T-helper 22 cell (primary cell): ENCODE measurements at regions not wholly inside any gene's neighbourhood (a gene's known extent, or its start where the extent isn't known, plus 50 kb on each side); places are given as distances from the start of the nearest gene placed in this dataset.

Source experiments
- DNase-seq: peaks from one replicate; pipeline ENCODE4 v3.0.0-alpha.2; 2020; ENCODE audit warnings: low read depth

DNA sequence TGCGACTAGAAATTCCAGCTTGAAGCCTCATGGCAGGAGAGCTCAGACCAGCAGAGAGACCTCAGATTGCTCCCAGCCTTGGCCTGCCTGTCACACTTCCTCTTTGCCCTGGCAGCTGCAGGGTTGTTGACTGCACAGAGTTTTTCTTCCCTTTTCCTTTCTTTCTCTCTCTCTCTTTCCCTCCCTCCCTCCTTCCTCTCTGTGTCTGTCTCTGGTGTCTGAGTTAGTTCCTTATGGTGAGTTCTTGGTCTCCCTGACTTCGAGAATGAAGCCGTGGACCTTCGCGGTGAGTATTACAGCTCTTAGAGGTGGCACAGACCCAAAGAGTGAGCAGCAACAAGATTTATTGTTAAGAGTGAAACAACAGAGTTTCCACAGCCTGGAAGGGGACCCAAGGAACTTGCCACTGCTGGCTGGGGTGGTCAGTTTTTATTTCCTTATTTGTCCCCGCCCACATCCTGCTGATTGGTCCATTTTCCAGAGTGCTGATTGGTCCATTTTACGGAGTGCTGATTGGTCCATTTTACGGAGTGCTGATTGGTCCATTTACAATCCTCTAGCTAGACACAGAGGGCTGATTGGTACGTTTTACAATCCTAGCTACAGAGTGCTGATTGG is 266.3 kb downstream of the RPS24 start:
- no peak for DNase-seq

DNA sequence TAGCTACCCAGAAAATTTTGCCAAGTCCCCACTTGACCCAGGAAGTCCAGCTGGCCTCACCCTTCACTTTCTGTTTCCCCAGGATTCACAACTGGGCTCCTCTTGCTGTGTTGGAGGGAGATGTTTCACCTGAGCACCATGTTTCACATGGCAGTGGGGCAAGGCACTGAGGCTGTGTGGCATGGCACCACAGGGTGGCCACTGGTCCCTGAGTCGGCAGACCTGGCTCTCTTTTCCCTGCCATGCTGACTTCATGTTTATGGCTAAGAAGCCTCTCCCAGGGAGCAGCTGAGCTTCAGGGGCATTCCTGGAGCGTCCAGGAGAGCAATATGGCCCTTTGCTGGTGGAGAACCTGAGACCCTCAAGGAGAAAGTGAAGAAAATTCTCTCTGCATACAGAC is 266.9 kb downstream of the RPS24 start:
- DNase-seq = no peak

DNA sequence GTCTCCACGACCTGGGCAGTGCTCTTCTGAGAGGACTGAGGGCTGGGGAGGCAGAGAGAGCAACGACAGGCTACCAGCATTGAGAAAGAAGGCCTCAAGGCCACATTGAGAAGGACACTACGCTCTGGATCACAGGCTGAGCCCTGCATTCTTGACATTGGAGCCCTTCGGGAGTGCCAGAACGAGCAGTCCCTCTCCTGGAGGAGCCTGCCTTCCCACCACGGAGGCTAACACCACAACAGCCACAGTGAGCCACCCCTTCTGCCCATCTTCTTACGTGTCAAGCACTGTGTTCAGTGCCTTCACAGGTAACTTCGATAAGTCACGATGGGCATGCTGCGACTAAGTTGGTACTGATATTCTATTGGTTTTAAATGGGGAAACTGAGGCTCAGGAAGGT is 267.8 kb downstream of the RPS24 start:
- no peak for DNase-seq

DNA sequence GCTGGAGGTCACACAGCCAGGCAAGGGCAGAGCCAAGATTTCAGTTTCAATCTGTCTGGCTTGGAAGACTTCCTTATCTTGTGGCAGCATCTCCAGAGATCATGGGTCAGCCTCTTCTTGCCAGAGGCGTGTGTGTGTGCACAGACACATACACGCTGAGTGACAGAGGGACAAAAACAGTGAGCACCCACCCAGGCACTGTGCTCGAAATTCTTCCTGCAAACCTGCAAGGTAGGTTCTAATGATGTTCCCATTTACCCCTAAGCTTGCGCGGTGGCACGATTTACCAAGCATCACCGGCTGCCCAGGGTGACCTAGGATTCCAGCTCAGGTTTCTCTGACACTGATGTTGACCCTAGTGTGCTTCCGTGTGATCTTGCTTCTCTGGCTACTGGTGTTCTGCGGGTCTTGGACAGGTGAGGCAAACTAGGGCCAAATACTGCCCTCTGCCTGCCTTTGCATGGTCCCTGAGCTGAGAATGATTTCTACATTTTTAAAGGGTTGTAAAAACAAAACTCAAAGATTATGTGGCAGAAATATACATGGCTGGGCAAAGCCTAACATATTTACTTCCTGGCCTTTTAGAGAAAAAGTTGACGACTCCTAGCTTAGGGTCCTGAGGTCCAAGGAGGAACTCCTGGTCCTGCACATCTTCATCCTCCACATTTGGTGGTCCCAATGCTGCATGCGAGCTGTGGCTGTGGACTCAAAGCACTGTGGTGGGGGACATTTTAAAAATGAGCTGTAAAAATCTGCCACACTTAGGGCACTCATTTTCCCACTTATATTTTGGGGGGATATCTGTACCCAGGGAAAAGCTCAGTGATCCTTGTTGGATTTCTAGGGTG is 268.5 kb downstream of the RPS24 start:
- DNase-seq = no peak

DNA sequence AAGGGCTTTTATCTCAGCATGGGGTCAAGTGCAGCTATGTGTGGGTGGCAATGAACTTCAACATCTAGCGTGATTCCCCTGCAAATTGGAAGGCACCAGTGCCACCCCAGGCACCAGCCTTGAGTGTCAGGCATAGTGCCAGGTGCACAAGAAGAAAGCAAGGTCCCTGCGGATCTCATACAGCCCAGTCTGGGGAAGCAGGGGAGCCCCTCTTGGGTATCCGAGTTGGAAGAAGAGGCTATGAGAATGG is 269.0 kb downstream of the RPS24 start:
- DNase-seq = no peak

DNA sequence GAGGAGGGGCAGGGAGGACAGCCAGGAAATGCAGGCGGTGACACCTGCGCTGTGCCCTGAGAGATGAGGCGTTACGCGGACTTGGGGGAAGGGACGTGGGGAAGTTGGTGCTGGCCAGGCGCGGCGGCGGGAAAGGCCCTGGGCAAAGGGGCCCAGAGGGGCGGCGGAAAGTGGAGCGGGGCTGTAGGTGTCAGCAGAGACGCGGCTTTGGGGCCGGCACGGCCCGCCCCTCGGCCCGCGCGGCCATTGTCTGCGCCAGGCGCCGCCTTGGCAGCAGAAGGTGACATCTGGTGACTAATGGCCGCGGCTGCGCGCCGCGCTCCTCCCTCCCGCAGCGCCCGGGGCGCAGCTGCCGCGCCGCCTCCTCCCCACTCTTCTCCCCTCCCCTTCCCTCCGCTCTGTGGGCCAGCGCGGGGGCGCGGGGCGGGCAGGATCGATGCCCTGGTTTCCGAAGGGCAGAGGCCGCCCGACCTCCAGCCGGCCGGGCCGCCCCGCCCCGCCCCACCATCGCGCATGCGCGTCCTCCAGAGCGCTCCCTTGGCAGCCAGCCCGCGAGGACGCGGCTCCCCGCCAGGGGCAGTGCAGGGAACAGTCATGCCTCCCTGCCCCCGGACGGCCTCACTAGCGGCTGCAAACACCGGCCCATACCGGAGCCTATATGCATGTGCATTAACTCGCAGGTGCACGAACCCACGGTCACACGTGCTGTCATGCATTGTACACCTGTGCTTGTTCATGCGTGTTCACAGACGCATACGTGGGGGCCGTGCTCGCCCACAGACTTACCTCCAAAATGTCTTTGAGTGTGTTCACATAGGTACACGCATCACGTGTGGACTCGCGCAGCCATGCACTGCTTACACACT is 269.6 kb downstream of the RPS24 start:
- DNase-seq = peak; percentile 90

DNA sequence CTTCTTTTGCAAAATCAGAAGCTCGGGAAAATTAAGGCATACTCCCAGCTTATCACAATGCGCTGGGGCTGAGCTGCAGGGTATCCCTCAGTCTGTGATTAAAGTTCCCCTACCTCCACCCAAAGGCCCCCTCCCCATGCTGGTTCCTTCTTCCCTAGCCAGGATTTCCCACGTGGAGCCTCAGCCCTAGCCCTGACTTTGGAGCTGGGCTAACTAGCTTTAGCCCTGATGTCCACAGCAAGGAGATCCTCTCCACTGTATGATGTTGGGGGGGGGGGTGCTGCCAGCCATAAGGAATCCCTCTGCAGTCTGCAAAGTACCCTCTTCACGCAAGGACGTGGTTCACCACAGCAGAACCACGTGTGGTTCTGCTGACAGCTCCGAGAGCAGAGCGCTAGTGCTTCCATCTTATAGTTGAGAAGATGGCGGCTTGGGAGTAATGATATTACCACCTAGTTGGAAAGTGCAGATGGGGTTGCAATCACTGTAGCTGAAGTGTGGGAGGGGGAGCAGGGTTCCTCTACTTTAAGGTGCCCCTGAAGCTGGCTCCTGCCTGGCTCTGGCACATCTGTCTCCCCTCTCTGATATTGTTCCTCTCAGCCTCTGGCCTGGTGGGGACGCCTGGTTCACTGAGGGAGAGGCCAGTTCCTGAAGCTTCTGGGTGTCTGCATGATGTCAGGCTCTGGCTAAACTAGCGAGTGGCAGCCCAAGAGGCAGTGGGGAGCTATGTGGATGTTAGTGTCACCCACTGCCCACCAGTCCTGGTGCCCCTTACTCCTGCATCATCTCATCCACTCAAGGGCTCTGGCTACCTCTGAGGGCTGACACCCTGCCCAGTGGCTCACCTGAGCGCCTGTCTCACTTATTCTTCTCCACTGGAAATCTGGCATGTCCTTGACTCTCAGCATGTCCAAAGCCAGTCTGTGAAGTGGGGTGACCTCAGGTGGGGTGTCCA is 270.7 kb downstream of the RPS24 start:
- DNase-seq = no peak

DNA sequence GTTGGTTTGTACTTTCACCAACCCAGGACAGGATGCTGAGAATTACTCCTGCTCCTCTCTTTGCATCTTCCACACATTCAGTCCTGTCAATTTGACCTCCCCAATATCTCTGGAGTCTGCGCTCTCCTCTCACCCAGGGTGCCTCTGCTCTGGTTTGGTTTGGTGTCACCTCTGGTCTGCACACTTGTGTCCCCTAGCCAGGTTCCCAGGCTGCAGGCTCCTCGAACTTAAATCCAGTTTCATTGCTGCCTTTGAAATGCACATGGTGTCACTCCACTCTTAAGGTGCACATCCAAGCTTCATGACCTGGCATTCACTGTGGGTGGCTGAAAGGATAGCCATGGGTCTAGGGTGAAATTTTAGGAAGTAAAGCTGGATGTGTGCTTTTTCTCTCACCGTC is 271.6 kb downstream of the RPS24 start:
- no peak for DNase-seq

DNA sequence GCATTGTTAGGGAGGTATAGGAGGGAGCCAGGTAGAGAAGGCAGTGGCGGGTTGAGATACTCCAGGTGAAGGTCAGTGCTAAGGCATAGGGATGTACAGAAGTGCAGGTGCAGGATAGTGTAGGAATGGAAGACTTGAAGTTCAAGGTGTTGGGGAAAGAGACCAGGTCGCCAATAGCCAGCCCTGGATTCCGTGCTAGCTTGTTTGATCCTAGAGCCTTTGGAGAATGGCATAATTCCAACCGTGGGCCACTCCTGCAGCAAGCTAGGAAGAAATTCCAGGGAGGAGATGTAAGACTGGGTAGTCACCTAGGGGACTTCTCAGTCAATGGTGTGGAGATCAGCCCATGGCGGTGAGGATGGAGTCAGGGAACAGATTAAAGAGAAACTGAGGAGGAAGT is 272.7 kb downstream of the RPS24 start:
- DNase-seq = no peak

DNA sequence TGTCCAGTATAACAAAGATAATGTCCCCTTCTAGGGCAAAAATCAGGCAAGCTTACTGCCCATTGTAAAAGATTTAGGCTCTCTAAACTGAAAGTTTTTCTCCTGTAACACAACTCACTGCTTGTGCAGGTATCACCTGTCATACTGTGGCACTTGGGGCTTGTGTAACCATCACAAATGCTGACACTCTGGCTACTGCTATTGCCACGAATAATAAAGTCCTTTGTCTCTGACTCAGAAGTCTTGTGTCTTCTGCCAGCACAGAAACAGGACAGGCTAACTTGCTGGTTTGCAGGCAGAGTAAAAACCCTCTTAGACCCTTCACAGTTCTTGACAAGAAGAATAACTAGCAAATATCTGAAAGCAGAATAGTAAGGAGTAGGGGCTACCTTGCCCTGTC is 273.9 kb downstream of the RPS24 start:
- no peak for DNase-seq

DNA sequence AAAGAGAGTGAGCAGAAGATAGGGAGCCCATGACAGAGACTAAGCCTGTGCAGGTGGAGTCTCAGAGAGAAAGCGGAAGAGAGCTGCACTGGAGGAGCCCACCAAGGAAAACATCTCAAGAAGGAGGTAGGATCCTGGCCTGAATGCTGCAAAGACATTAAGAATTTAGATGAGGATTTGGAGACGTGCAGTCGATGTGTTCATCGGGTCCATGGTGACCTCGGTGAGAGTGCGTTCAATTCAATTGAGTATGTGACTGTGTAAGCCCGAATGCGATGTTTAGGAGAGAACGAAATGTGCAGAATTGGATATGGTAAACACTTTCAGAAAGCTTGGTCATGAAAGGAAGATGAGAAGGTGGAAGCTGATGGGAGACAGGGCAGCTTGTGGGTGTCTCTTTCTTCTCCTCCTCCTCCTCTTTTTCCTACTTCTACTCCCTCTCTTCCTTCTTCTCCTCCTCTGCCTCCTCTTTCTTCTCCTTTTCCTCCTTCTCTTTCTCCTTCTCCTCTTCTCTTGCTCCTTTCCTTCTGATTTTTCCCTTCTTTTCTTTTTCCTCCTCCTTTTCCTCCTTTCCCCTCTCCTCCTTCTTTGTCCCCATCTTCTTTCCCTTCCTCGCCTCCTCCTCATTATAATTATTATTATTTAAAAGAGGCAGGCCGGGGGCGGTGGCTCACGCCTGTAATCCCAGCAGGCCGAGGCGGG is 276.0 kb downstream of the RPS24 start:
- DNase-seq = no peak

DNA sequence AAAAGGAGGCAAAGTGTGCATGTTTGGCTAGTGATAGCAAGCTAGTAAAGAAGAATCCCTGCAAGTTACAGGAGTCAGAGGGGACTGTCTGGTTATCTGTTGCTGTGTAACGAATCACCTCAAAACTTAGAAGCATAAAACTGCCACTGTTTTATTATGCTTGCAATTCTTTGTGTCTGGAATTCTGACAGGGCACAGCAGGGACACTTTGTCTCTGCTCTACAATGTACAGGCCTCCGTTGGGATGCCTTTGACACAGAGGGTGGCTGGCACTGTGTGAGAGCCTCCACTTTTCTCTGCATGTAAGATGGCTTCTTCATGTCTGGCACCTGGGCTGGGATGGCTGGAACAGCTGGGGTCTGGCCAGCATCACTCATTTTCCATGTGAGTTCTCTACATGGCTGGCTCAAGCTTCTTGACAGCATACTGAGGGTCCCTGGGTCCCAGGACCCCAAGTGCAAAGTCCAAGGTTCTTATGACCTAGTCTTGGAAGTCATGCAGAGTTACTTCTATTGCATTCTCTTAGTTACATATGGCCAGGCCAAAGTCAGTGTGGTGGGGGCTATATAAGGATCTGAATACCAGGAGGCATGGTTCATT is 276.9 kb downstream of the RPS24 start:
- DNase-seq = no peak

DNA sequence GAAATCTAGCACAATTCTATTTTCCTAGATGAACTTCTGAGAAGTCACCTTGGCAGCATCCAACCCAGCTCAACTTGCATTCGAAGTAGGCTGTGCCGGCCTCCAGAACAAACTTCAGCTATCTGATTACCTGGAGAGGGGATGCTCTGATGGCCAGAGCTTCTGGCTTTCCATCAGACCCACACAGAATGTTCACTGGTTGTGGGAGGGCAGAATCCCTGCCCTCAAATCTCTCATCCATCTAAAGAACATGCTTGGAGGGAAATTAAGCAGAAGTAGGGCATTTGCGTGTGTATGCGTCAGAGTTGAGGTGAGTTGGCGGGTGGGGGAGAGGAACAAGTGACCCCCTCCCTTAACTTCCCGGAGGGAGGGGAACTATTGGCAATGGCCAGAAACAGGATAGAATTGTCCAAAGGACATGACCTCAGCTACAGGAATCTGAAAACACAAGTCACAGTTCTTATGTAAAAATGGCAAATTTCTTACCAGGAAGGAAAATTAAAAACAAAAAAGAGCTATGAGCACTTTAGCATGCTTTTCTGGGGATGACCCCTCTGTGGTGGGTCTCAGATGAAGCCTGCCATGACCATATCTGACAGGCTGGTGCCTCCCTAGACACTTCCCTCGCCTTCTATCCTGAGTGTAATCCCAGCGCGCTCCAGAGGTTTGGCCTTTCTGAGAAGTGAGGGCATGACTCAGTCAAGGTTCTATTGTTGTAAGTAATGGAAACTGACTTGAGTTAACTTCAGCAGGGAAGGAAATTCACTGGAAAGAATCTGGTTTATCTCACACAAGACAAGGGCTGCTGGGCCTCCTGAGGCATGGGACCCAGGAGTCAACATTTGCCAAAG is 278.8 kb downstream of the RPS24 start:
- DNase-seq = no peak

DNA sequence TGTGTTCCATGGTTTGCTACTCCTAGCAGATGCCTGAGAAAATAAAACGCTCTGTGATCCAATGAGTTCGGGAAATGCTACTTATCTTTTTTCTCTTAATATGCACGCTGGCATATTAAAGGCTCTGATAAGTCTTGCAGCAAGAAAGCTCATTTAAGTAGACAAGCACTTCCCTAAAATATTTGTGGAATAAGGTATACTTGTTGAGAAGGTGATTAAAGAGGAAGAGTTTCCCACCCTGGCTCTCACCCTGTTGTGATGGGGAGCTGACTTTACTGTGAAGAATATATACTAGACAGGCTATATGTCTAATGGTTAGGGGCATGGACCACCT is 279.4 kb downstream of the RPS24 start:
- DNase-seq = no peak

DNA sequence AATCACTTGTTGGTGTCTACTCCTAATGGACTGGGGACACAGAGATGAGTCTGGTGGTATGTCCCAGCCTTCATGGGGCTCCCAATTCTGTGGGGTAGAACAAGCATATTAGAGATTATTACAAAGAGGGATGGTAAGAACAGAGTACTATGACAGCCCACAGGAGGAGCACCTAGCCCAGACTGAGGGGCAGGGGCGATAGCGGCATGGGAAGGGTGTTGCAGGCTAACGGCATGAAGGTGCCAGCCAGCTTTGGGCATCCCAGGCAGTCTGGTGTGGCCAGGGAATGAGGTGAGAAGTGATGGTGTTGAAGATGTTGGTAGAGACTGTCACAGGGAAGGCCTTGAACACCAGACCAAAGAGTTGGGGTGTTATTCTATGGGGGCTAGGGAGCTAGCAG is 280.0 kb downstream of the RPS24 start:
- DNase-seq = no peak

DNA sequence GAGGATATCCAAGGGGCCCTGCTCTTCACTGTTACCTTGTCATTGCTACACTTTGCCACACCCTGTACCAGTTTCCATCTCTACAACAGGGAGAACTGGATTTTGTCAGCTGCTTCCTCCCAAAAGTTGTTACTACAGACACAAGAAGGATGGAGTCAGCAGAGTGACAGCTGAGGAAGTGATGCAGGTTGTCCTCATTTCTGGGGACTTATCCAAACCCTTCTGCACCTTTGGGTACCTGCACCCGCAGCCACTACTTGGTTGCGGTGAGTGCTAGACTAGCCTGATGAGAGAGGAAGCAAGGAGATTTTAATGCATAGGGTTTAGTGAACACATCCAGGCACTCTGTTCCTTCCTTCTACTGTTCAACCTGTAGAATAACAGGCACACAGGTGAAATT is 281.0 kb downstream of the RPS24 start:
- DNase-seq = no peak

DNA sequence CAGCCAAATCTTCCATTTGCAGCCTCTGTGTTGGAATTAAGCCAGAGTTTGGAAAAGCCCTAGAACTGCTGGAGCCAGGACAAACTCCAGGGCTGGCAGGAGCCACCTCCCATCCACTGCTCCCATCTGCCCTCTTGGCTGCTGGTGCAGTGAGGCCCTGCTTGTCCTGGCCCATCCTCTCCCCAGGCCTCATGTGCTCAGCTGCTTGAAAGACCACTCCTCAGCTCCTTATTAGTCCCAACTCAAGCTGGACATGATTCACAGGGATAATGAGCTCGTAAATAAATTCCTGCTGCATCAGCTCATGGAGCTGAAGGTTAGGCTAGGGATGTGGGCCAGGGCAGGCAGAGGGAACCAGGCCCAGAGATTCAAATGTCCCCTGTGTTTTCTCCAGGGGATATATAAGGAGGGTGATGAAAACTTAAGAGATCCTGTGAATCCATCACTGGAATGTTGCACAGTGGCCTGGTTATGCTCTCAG is 282.8 kb downstream of the RPS24 start:
- no peak for DNase-seq

DNA sequence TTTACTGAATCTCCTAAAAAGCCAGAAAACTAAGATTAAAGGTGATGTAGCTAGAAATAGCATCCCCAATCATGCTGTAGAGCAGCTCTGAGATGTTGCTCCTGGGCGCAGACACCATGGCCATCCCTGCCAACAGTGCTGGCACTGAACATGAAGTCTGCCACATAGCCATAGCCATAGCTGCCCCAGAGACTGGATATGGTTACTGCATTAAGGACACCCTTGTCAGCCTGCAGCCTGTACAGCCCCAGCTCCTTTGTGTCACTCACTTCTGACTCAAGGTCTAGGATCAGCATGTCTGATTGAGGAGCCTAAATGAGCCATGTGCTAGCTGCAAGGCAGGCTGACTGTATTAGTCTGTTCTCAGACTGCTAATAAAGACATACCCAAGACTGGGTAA is 284.6 kb downstream of the RPS24 start:
- no peak for DNase-seq

DNA sequence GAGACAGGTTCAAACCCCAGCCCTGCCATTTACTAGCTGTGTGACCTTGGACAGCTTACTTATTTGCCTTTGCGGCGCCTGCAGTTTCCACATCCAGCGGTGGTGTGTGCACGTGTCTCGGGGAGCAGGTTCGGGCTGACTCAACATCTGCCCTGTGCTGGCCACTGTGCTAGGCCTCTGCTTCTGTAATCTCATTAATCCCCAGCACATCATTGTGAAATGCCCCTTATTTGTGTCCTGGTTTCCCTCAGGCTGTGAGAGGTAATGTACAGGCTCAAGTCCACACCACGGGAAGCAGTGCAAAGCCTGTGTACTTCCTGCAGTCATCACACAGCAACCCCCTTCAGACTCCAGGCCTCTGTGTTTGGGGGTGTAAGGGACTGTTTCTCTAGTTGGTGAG is 285.7 kb downstream of the RPS24 start:
- DNase-seq = no peak

DNA sequence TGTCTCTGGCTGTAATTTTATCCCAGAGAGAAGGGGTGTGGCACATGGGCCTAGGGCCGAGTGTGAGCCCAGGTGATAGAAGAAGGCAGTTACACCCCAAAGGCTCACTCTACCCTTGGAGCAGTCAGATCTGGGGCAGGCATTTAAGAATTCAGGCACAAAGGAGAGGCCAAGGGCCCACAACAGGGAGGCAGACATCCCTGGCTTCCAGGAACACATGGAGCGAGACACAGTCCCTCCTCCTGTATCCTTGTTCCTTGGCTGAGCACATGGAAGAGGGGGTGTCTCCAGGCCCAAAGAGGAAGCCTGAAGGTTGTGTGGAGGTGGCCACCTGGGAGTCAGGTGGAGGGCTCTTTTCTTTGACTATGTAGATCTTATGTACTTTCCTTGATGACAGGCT is 286.2 kb downstream of the RPS24 start:
- DNase-seq = no peak
